ENCODE measurements at regions not wholly inside any gene's neighbourhood (a gene's known extent, or its start where the extent isn't known, plus 50 kb on each side); places are given as distances from the start of the nearest gene placed in this dataset.
"Not testable (repeated sequence)": the region's sequence is repeated elsewhere in the genome, so short reads cannot be mapped to it uniquely, and the experiment has no call there.

- DNase-seq (ENCODE audit: extremely low read depth, low read depth): no peak
- TF ChIP-seq, protein P1, sequence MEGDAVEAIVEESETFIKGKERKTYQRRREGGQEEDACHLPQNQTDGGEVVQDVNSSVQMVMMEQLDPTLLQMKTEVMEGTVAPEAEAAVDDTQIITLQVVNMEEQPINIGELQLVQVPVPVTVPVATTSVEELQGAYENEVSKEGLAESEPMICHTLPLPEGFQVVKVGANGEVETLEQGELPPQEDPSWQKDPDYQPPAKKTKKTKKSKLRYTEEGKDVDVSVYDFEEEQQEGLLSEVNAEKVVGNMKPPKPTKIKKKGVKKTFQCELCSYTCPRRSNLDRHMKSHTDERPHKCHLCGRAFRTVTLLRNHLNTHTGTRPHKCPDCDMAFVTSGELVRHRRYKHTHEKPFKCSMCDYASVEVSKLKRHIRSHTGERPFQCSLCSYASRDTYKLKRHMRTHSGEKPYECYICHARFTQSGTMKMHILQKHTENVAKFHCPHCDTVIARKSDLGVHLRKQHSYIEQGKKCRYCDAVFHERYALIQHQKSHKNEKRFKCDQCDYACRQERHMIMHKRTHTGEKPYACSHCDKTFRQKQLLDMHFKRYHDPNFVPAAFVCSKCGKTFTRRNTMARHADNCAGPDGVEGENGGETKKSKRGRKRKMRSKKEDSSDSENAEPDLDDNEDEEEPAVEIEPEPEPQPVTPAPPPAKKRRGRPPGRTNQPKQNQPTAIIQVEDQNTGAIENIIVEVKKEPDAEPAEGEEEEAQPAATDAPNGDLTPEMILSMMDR (IDR thresholded peaks at IDR 0.05; ENCODE audit: low read depth, low read length): no peak
These were observed 70.7 kb upstream of the TAB2 start for GRCh38 chr6:149246691-149247384.

DNA sequence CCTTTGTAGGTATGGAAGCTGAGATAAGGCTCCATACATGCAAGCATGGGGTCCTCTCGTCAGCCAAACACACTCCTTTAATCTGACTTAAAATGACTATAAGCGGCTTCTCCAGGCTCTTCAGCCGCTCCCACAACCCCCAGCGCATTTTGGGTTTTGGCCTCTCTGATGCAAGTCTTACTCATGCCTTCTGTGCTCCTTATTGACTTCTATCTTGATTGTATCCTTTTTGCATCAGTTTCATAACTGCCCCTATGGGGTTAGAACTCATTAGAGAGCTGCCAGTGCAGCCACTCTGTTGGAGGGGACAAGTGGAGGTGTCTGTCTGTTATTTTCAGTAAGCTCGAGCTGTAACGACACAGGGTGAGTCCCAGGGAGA, 70.1 kb upstream of the TAB2 start:
- no peak for DNase-seq (ENCODE audit: extremely low read depth, low read depth)
- TF ChIP-seq, protein P1 (IDR thresholded peaks at IDR 0.05; ENCODE audit: low read depth, low read length): no peak

GRCh38 chr6:149248263-149248662, 69.2 kb upstream of the TAB2 start:
- not testable (repeated sequence) for DNase-seq (ENCODE audit: extremely low read depth, low read depth)

DNA sequence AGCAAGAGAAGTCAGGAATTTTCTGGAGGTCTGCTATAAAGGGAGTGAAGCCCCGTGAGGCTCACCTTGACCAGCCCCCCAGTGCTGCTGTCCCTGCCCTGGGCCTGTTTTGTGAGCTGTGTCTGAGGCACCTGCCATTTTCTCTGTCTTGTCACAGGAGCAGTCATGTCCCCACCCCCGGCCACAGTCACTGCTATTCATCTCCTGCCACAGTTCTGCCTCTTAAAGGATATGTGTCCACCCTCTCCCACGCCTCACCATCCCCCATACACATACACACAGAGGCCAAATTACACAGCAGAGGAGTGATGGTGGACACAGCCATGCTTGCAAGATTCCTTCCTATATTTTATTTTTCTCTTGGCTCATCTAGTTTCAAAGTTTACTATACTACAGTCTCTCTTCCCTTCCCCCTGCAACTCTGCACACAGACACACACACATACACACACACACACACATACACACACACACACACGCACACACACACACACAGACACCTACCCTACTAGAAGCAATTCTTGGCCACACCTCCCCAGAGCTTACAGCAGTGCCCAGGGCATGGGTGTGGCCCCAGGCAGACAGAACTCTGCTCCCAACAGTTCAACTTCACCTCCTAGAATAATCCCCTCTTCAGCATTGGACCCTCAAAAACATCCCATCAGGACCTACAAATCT, 68.7 kb upstream of the TAB2 start:
- TF ChIP-seq, protein P1 (IDR thresholded peaks at IDR 0.05; ENCODE audit: low read depth, low read length): no peak
- no peak for DNase-seq (ENCODE audit: extremely low read depth, low read depth)

GRCh38 chr6:149249370-149250357, 67.8 kb upstream of the TAB2 start:
- DNase-seq (ENCODE audit: extremely low read depth, low read depth): no peak
- TF ChIP-seq, protein P1 (IDR thresholded peaks at IDR 0.05; ENCODE audit: low read depth, low read length): no peak

GRCh38 chr6:149250951-149251350, 66.6 kb upstream of the TAB2 start:
- no peak for DNase-seq (ENCODE audit: extremely low read depth, low read depth)
- TF ChIP-seq, protein P1 (IDR thresholded peaks at IDR 0.05; ENCODE audit: low read depth, low read length): no peak

DNA sequence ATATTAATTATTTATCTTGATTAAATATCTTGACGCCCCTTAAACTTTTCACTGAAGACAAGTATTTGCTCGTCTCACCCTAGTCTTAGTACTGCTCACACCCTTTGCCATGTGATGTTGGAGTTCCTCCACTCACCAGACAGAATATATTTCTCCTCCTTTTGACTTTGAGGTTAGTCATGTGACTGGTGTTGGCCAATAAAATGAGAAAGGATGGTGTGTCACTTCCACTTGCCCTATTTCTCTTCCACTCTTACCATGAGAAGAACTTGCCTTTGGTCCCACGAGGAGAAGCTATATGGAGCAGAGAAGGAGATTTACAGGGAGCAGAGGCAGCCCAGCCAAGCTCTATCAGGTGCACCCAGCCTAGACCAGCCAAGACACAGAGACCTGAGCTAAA, 64.9 kb upstream of the TAB2 start:
- TF ChIP-seq, protein P1 (IDR thresholded peaks at IDR 0.05; ENCODE audit: low read depth, low read length): no peak
- no peak for DNase-seq (ENCODE audit: extremely low read depth, low read depth)
